ENCODE measurements at regions not wholly inside any gene's neighbourhood (a gene's known extent, or its start where the extent isn't known, plus 50 kb on each side); places are given as distances from the start of the nearest gene placed in this dataset.

DNA sequence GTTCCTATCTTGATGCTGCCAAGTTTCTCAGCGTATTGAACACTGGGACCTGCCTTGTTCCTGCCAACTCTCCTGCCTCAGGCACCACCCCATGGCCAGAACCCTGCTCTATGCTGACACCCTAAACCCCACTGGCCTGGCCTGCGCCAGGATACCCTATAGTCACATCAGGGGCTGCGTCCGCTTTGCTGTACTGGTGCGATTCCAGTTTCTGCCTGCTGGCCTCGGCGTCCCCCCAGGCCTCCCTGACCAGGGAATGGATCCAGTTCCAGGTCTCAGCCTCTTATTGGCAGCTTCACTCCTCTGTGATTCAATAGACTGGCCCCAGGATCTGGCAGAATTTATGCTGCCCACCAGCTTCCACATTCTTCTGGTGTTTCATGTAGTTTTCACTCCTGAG is 55.0 kb downstream of the GPR6 start:
- no peak overlapping the region for H3K4me3 ChIP-seq
- no peak for DNase-seq
- intact Hi-C loops (cut with micrococcal nuclease) = no loop called here

DNA sequence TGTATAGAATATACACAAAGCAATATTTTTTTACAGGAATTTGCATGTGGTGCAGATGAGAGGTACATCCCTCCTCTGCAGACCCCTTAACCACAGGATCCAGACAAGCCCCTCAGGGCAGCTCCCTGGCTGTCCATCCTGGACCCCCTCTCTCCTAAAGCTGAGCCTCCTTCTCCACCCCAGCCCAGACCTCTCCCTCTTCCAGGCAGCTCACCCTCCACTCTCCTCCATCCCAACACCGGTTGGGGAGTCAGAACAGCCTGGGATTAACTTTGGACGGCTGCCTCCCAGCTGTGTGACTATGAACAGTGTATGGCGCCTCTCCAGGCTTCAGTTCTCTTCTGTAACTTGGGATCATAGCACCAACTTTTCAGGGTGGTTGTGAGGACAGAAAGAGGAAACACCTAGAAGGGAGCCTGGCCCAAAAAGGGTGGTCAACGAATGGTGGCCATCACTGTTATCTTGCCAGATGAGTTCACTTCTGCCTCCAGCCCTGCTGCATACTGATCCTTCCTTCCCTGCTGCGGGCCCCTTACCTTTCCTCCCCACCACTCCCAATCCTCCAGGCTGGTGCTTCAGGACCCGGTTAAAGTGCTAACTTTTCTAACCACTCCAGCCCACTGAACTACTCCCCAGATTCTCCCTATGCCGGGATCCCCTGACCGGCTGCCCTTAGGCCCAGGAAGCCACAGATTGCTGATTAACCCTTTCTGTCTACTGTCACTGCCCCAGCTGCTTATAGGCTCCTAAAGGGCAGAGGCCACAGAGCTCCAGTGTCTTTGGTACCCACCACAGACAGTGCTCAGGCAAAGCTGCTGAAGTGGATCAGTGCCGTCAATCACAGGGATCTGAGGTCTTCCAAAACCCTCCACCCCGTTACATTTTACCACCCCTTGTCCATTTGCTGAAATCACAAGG is 55.9 kb downstream of the GPR6 start:
- H3K4me1 ChIP-seq = peaks cover 4% of the 10 kb centered on the region
- H3K27me3 ChIP-seq (ENCODE audit: low read depth) = no peaks in the 10 kb centered on the region
- no peak overlapping the region for H3K27ac ChIP-seq (replicated peaks)
- H3K36me3 ChIP-seq = no peaks in the 10 kb centered on the region
- no peak for TF ChIP-seq CTCF (IDR thresholded peaks at IDR 0.05; ENCODE audit: borderline replicate concordance)
- H3K4me3 ChIP-seq = no peak overlapping the region
- H3K9me3 ChIP-seq (replicated peaks) = no peaks in the 10 kb centered on the region
- no peak for DNase-seq
- intact Hi-C loops (cut with micrococcal nuclease) = no loop called here

More for the DNA sequence above, 55.0 kb downstream of the GPR6 start:
- peaks cover 4% of the 10 kb centered on the region for H3K4me1 ChIP-seq
- no peaks in the 10 kb centered on the region for H3K27me3 ChIP-seq (ENCODE audit: low read depth)
- no peaks in the 10 kb centered on the region for H3K9me3 ChIP-seq (replicated peaks)
- H3K36me3 ChIP-seq = no peaks in the 10 kb centered on the region
- no peak overlapping the region for H3K27ac ChIP-seq (replicated peaks)
- TF ChIP-seq CTCF (IDR thresholded peaks at IDR 0.05; ENCODE audit: borderline replicate concordance) = no peak

DNA sequence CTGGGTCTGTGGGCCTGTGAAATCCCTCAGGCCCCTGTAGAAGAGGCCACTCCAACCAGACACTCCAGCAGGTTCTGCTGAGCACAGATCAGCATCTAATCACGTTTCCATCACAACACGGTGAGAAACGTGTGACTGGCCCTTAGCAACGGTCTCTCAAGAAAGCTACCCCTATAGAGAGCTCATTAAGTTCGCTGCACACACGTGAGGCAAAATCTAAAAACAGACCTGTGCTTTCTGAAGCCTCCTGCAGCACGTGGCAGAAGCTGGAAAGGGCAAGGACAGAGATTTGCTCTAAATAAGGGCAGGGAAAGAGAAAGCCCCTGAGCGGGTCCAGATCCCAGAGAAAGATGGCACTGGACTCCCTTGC is 56.5 kb downstream of the GPR6 start:
- no peaks in the 10 kb centered on the region for H3K9me3 ChIP-seq (replicated peaks)
- no peak overlapping the region for H3K4me3 ChIP-seq
- DNase-seq = no peak
- H3K27ac ChIP-seq (replicated peaks) = no peak overlapping the region
- no peaks in the 10 kb centered on the region for H3K27me3 ChIP-seq (ENCODE audit: low read depth)
- H3K4me1 ChIP-seq = peaks cover 7% of the 10 kb centered on the region
- no peak for TF ChIP-seq CTCF (IDR thresholded peaks at IDR 0.05; ENCODE audit: borderline replicate concordance)
- intact Hi-C loops (cut with micrococcal nuclease) = loop anchor here (5.0 kb wide), 1 partner anchor 327 kb away; no protein-coding TSS in a partner anchor
- no peaks in the 10 kb centered on the region for H3K36me3 ChIP-seq

DNA sequence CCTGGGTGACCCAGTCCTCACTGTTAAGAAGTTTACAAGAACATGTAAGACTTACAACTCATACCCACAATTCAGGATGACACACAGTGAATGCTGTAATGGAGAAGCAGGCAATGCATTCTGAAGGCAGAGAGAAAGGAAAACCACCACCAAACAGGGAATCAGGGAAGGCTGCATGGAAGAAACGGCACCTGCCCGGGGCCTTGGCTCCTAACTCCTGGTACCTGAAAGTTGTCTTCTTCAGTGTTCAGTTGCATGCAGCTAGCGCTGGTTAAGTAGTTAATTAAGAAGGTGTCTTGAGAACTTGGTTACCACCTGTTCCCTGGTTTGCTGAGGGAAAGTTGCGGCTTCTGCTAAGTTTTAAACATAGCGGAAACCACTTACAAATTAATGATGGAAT is 57.2 kb downstream of the GPR6 start:
- no peaks in the 10 kb centered on the region for H3K27me3 ChIP-seq (ENCODE audit: low read depth)
- no peaks in the 10 kb centered on the region for H3K9me3 ChIP-seq (replicated peaks)
- H3K36me3 ChIP-seq = no peaks in the 10 kb centered on the region
- intact Hi-C loops (cut with micrococcal nuclease) = loop anchor here (5.0 kb wide), 1 partner anchor 328 kb away; no protein-coding TSS in a partner anchor
- TF ChIP-seq CTCF (IDR thresholded peaks at IDR 0.05; ENCODE audit: borderline replicate concordance) = no peak
- no peak overlapping the region for H3K27ac ChIP-seq (replicated peaks)
- H3K4me1 ChIP-seq = peaks cover 11% of the 10 kb centered on the region
- H3K4me3 ChIP-seq = no peak overlapping the region
- DNase-seq = no peak

DNA sequence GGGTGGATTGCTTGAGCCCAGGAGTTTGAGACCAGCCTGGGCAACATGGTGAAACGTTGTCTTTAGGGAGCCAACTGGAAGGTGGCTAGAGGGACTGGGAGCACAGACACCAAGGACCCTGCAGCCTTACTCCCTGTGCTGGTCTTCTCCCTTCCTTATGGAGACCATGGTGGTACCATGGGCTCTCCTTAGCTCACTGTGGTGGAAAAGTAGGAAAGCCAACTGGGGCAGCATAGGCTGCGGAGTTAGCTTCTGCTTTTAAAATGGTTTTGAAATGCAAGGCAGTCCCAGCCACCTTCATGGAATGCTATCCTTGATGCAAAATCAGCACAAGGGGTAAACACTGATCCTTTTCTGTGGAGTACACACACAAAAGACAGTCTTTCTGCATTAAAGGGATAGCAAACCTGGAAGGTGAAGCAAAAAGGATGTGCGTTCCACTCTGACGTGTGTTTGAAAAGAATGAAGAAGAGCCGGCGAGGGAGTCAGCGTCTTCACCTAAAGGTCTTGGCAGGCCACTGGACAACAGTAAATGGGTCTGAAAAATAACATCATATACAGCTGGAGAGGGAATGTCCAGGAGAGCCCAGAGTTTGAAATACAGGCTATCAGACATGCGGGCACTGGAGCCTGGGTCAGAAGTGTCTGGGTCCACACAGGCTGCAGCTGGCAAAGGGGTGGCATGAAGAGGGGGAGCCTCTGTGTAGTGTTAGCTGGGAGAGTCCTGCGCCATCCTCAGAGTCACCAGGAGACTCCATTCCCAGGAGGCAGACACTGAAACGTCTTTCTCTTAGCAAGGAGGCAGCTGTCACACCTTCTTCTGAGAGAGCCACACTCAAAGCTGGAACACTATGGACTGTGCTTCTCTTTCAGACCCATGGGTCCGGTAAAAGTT is 58.5 kb downstream of the GPR6 start:
- no peak for TF ChIP-seq CTCF (IDR thresholded peaks at IDR 0.05; ENCODE audit: borderline replicate concordance)
- intact Hi-C loops (cut with micrococcal nuclease) = loop anchor here (5.0 kb wide), 1 partner anchor 329 kb away; no protein-coding TSS in a partner anchor
- H3K36me3 ChIP-seq = no peaks in the 10 kb centered on the region
- peaks cover 11% of the 10 kb centered on the region for H3K4me1 ChIP-seq
- H3K27ac ChIP-seq (replicated peaks) = no peak overlapping the region
- H3K27me3 ChIP-seq (ENCODE audit: low read depth) = no peaks in the 10 kb centered on the region
- H3K4me3 ChIP-seq = no peak overlapping the region
- H3K9me3 ChIP-seq (replicated peaks) = no peaks in the 10 kb centered on the region
- DNase-seq = no peak
